HepG2 (cell line): ENCODE measurements at regions not wholly inside any gene's neighbourhood (a gene's known extent, or its start where the extent isn't known, plus 50 kb on each side); places are given as distances from the start of the nearest gene placed in this dataset.

ENCODE experiments used
- ATAC-seq: fragments of 200-7000 bp; cut with Tn5 transposase; 3 replicates; pipeline ENCODE4 v1.9.1; 2020; ENCODE audit warnings: mild to moderate bottlenecking, moderate library complexity
- BruUV-seq: library from RNA; stranded (reverse); fragments of 400-500 nt; replicated peaks from 2 replicates; lab custom pipeline; 2021; lab: Mats Ljungman, UMichigan
- CTCF ChIA-PET: fragments of 300-600 bp; formaldehyde crosslinking; extraction: SDS; loops from one replicate; lab custom pipeline; 2021; ENCODE audit warnings: low total read pairs, inconsistent platforms, low intra/inter-chr PET ratio; lab: Yijun Ruan, JAX
- POLR2A ChIA-PET: fragments of 350-600 bp; sonication (Branson Sonifier 250); formaldehyde crosslinking; loops from one replicate; lab custom pipeline; 2020; ENCODE audit warnings: antibody characterized with exemption, inconsistent platforms; lab: Yijun Ruan, JAX
- DNase-seq: peaks from one replicate; pipeline ENCODE4 v3.0.0-alpha.2; 2015; ENCODE audit warnings: low spot score
- FAIRE-seq: peaks from 3 replicates; lab custom pipeline; 2011; peaks lifted over from hg19 to GRCh38; lab: Jason Lieb, UNC
- H2AFZ ChIP-seq: one replicate; pipeline ENCODE4 v1.6.1; 2011; ENCODE audit warnings: low read length, inconsistent platforms
- H3K27ac ChIP-seq: fragments of 300-600 bp; 3 replicates; pipeline ENCODE4 v1.8.0; 2011; ENCODE audit warnings: mixed run types, mild to moderate bottlenecking, mixed read lengths, low read length, inconsistent platforms; ENCODE audit not compliant: insufficient read depth; ENCODE audit errors: extremely low read length
- H3K27me3 ChIP-seq, 2 experiments: fragments of 200-600 bp in 1 of 2; 2 replicates in 1 of 2; 3 replicates in 1 of 2; pipeline versions ENCODE4 v1.6.0 to v1.8.0; 2011; ENCODE audit warnings: low read length in 2 of 2, mild to moderate bottlenecking in 2 of 2, moderate library complexity in 2 of 2, inconsistent platforms in 1 of 2; ENCODE audit not compliant: insufficient read depth in 2 of 2, control insufficient read depth in 1 of 2
- H3K36me3 ChIP-seq, 2 experiments: fragments of 200-600 bp in 1 of 2; replicated peaks in 1 of 2; 2 replicates in 1 of 2; 3 replicates in 1 of 2; pipeline versions ENCODE4 v1.5.1 to v1.8.0; 2011; ENCODE audit warnings: low read length in 2 of 2, inconsistent platforms in 1 of 2; ENCODE audit not compliant: insufficient read depth in 2 of 2, control insufficient read depth in 1 of 2
- H3K4me1 ChIP-seq: 2 replicates; pipeline ENCODE4 v1.5.1; 2012; ENCODE audit warnings: low read length, inconsistent platforms; ENCODE audit not compliant: insufficient read depth
- H3K4me2 ChIP-seq: 2 replicates; pipeline ENCODE4 v1.6.0; 2011; ENCODE audit warnings: low read depth, low read length, inconsistent platforms
- H3K4me3 ChIP-seq, 3 experiments: fragments of 200-600 bp in 1 of 3; sonication (generic), shearing (Covaris generic) in 1 of 3; replicated peaks in 1 of 3; 2 replicates each; pipeline ENCODE4 v1.5.1; 2011 to 2016; ENCODE audit warnings: low read length in 3 of 3, inconsistent platforms in 2 of 3, low read depth in 2 of 3, mild to moderate bottlenecking in 2 of 3, control low read depth in 1 of 3, mixed read lengths in 1 of 3; ENCODE audit not compliant: insufficient read depth in 1 of 3
- H3K79me2 ChIP-seq: one replicate; pipeline ENCODE4 v1.6.1; 2011; ENCODE audit warnings: low read length, inconsistent platforms; ENCODE audit not compliant: insufficient read depth
- H3K9ac ChIP-seq: 2 replicates; pipeline ENCODE4 v1.6.0; 2011; ENCODE audit warnings: mild to moderate bottlenecking, low read depth, low read length, inconsistent platforms; ENCODE audit not compliant: insufficient read depth
- H3K9me3 ChIP-seq: 2 replicates; pipeline ENCODE4 v1.5.1; 2012; ENCODE audit warnings: mild to moderate bottlenecking, low read length
- H4K20me1 ChIP-seq: 2 replicates; pipeline ENCODE4 v1.6.0; 2011; ENCODE audit warnings: inconsistent platforms, mild to moderate bottlenecking, low read length, moderate library complexity; ENCODE audit not compliant: insufficient read depth
- IKZF4 ChIP-seq: sonication (generic); formaldehyde crosslinking; IDR thresholded peaks from 2 replicates; pipeline ENCODE4 v1.5.1; 2020; ENCODE audit warnings: borderline replicate concordance, mild to moderate bottlenecking, low read depth, missing genetic modification reagents; ENCODE audit errors: not compliant biosample characterization
- MAFG ChIP-seq: sonication (generic); formaldehyde crosslinking; IDR thresholded peaks from 2 replicates; pipeline ENCODE4 v1.5.1; 2020; ENCODE audit warnings: mild to moderate bottlenecking, missing genetic modification reagents
- MIXL1 ChIP-seq: IDR thresholded peaks from 2 replicates; pipeline ENCODE4 v1.6.1; 2016
- SRSF9 ChIP-seq: fragments of 200-400 bp; formaldehyde crosslinking; IDR thresholded peaks from 2 replicates; pipeline ENCODE4 v1.6.1; 2018; ENCODE audit warnings: borderline replicate concordance, mild to moderate bottlenecking, low read depth, low read length; ENCODE audit not compliant: insufficient read depth, poor library complexity, severe bottlenecking
- TBX2 ChIP-seq: sonication (generic); formaldehyde crosslinking; IDR thresholded peaks from 2 replicates; pipeline ENCODE4 v1.5.0; 2020; ENCODE audit warnings: missing genetic modification reagents, mild to moderate bottlenecking, borderline replicate concordance
- ZFP36L1 ChIP-seq: sonication (generic); formaldehyde crosslinking; IDR thresholded peaks from 2 replicates; pipeline ENCODE4 v1.8.0; 2022; ENCODE audit warnings: mild to moderate bottlenecking, missing genetic modification reagents, moderate library complexity
- ZNF878 ChIP-seq: sonication (generic); formaldehyde crosslinking; IDR thresholded peaks from 2 replicates; pipeline ENCODE4 v1.8.1; 2023; ENCODE audit warnings: mild to moderate bottlenecking, missing genetic modification reagents, moderate library complexity
- WGBS: methylation state at CpG from one replicate; pipeline ENCODE4 v1.1.6; 2017; ENCODE audit warnings: low lambda C conversion rate; 5-methylcytosine and 5-hydroxymethylcytosine counted together
- in situ Hi-C: cut with HindIII; loops from 2 replicates; pipeline ENCODE4 v1.10.0; 2017; ENCODE audit warnings: low pct_unique_long_range_greater_than_20kb; ENCODE audit not compliant: extremely low pct_ligation_motif_present
- intact Hi-C: fragments of 100-400 bp; cut with micrococcal nuclease; formaldehyde crosslinking; loops from one replicate; pipeline ENCODE4 v1.10.0; 2022; ENCODE audit not compliant: unreplicated experiment
- TF ChIP-seq, protein P1 (sequence below): sonication (generic); formaldehyde crosslinking; IDR thresholded peaks from 2 replicates; pipeline ENCODE4 v1.4.0; 2020; ENCODE audit warnings: mild to moderate bottlenecking, missing genetic modification reagents, borderline replicate concordance
- TF ChIP-seq, protein P2 (sequence below): sonication (generic); formaldehyde crosslinking; conservative IDR thresholded peaks from 2 replicates; pipeline ENCODE4 v1.5.0; 2020; ENCODE audit warnings: missing genetic modification reagents

DNA sequence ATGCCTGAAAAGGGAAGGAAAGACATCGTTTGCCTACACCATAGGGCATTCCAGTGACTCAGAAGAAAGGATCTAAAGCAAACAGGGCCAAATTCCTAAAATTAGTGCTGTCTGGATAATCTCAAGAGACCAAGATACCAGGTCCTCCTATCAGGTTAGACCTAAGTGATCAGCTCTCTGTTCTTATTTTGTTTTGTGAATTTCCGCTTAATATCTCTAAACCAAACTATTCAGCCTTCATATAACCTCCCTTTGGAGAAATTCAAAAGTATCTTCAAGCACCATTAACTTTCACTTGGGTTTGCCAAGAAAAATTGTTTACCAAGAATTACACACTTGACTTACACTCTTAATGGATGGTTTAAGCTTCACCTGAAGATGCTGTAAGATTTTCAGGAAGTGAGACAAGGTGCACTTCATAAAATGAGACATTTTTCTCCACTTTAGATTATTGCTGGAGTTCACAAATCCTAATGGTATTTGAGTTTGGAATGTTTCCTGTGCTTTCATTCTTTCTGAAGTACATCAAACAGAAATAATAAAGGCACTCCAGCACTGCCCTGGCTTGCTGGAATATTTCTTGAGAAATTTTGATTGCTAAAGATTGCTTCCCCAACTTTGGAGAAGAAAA lies 376.1 kb downstream of the LMO7 start:
- Histone ChIP-seq H4K20me1 (no peaks in the 10 kb centered on the region), H3K9me3 (no peaks in the 10 kb centered on the region), H3K4me1 (no peaks in the 10 kb centered on the region), H3K27me3 (no peaks in the 10 kb centered on the region), H3K4me3 (no peak overlapping the region), H3K4me2 (no peak overlapping the region), H3K27ac (no peak overlapping the region), H3K9ac (no peak overlapping the region), H2AFZ (no peak overlapping the region), H3K36me3 (no peaks in the 10 kb centered on the region), H3K79me2 (no peaks in the 10 kb centered on the region)
- no peak for ATAC-seq
- in situ Hi-C loops (loop anchor here (25.0 kb wide), 1 partner anchor 350 kb away; no protein-coding TSS in a partner anchor), intact Hi-C loops (no loop called here)
- POLR2A ChIA-PET: no interaction called here
- BruUV-seq: no TSS peak
- TF ChIP-seq SRSF9: no peak
- no peak for DNase-seq
- 26% methylated on average over 2 of the region's 2 CpGs for WGBS
- CTCF ChIA-PET: no interaction called here
- no peak for FAIRE-seq

DNA sequence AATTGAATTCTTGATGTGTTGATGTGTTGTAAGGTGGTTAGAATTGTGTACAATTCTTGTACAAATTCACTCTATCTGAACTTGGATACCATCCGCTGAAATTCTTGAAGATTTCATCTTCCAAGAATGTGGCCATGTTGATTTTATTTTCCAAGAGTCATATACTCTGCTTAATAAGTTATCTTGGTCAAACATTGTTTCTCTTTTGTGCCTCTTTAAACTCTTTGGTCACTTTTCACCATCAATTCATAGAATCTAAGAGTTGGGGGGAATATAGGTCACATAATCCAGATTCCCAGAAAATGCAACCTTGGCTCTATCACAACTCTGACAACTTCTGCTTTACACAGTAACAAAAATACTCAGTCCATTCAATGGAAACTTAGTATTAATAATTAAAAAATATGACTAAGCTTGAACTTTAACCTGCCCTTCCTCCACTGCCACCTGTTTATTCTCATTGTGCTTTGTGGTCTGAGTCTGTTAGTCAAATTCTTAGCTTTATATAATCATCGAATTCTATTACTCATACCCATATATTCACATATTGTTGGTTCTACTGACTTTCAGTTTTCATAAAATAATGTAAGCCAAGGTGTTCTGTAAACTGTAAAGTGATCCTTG lies 373.2 kb downstream of the LMO7 start:
- Histone ChIP-seq H2AFZ (no peak overlapping the region), H3K4me2 (no peak overlapping the region), H3K4me3 (no peak overlapping the region), H3K79me2 (no peaks in the 10 kb centered on the region), H3K27ac (no peak overlapping the region), H4K20me1 (no peaks in the 10 kb centered on the region), H3K36me3 (no peaks in the 10 kb centered on the region), H3K4me1 (no peaks in the 10 kb centered on the region), H3K9me3 (no peaks in the 10 kb centered on the region), H3K27me3 (no peaks in the 10 kb centered on the region), H3K9ac (no peak overlapping the region)
- no TSS peak for BruUV-seq
- ChIA-PET CTCF (no interaction called here), POLR2A (no interaction called here)
- intact Hi-C loops: no loop called here
- WGBS: 3% methylated on average over 2 of the region's 2 CpGs
- FAIRE-seq (no peak), ATAC-seq (no peak), DNase-seq (no peak)
- in situ Hi-C loops: loop anchor here (25.0 kb wide), 1 partner anchor 347 kb away; no protein-coding TSS in a partner anchor
- TF ChIP-seq, protein P1, sequence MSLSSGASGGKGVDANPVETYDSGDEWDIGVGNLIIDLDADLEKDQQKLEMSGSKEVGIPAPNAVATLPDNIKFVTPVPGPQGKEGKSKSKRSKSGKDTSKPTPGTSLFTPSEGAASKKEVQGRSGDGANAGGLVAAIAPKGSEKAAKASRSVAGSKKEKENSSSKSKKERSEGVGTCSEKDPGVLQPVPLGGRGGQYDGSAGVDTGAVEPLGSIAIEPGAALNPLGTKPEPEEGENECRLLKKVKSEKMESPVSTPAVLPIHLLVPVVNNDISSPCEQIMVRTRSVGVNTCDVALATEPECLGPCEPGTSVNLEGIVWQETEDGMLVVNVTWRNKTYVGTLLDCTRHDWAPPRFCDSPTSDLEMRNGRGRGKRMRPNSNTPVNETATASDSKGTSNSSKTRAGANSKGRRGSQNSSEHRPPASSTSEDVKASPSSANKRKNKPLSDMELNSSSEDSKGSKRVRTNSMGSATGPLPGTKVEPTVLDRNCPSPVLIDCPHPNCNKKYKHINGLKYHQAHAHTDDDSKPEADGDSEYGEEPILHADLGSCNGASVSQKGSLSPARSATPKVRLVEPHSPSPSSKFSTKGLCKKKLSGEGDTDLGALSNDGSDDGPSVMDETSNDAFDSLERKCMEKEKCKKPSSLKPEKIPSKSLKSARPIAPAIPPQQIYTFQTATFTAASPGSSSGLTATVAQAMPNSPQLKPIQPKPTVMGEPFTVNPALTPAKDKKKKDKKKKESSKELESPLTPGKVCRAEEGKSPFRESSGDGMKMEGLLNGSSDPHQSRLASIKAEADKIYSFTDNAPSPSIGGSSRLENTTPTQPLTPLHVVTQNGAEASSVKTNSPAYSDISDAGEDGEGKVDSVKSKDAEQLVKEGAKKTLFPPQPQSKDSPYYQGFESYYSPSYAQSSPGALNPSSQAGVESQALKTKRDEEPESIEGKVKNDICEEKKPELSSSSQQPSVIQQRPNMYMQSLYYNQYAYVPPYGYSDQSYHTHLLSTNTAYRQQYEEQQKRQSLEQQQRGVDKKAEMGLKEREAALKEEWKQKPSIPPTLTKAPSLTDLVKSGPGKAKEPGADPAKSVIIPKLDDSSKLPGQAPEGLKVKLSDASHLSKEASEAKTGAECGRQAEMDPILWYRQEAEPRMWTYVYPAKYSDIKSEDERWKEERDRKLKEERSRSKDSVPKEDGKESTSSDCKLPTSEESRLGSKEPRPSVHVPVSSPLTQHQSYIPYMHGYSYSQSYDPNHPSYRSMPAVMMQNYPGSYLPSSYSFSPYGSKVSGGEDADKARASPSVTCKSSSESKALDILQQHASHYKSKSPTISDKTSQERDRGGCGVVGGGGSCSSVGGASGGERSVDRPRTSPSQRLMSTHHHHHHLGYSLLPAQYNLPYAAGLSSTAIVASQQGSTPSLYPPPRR (CRISPR knock-in tag): no peak
- TF ChIP-seq MIXL1 (CRISPR knock-in tag): no peak
- TF ChIP-seq TBX2 (CRISPR knock-in tag): no peak
- no peak for TF ChIP-seq ZNF878
- TF ChIP-seq MAFG (CRISPR knock-in tag): no peak
- TF ChIP-seq ZFP36L1 (CRISPR knock-in tag): no peak
- TF ChIP-seq, protein P2, sequence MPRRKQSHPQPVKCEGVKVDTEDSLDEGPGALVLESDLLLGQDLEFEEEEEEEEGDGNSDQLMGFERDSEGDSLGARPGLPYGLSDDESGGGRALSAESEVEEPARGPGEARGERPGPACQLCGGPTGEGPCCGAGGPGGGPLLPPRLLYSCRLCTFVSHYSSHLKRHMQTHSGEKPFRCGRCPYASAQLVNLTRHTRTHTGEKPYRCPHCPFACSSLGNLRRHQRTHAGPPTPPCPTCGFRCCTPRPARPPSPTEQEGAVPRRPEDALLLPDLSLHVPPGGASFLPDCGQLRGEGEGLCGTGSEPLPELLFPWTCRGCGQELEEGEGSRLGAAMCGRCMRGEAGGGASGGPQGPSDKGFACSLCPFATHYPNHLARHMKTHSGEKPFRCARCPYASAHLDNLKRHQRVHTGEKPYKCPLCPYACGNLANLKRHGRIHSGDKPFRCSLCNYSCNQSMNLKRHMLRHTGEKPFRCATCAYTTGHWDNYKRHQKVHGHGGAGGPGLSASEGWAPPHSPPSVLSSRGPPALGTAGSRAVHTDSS (CRISPR knock-in tag): no peak
- TF ChIP-seq IKZF4 (CRISPR knock-in tag): no peak
